ENCODE measurements at regions not wholly inside any gene's neighbourhood (a gene's known extent, or its start where the extent isn't known, plus 50 kb on each side); places are given as distances from the start of the nearest gene placed in this dataset.

- peaks cover 42% of the 10 kb centered on the region for H3K27me3 Mint-ChIP-seq
- Histone ChIP-seq H3K9me3 (ENCODE audit: control insufficient read depth in 1 of 2, insufficient read depth in 1 of 2, low read length in 2 of 2) (peaks cover 8 to 23% of the 10 kb centered on the region in 2 experiments), H3K4me1 (ENCODE audit: insufficient read depth, low read length) (no peaks in the 10 kb centered on the region), H3K4me3 (ENCODE audit: low read length) (no peak overlapping the region), H3K27me3 (ENCODE audit: control insufficient read depth in 1 of 2, insufficient read depth in 2 of 2, low read length in 2 of 2) (peaks cover 6 to 8% of the 10 kb centered on the region in 2 experiments), H3K36me3 (ENCODE audit: insufficient read depth, low read length) (no peaks in the 10 kb centered on the region), H3K27ac (ENCODE audit: low read depth in 1 of 2, low read length in 2 of 2) (no peak overlapping the region)
- POLR2A ChIA-PET = no interaction called here
- no peak for ATAC-seq (ENCODE audit: poor library complexity)
- H3K9me3 Mint-ChIP-seq = peaks cover 11% of the 10 kb centered on the region
- no peaks in the 10 kb centered on the region for H3K4me1 Mint-ChIP-seq (ENCODE audit: low read depth)
- intact Hi-C loops (cut with DNase I, micrococcal nuclease) = no loop called here
- DNase-seq = no peak
- H3K27ac Mint-ChIP-seq = no peak overlapping the region
- CTCF ChIA-PET = no interaction called here
- no peak overlapping the region for H3K4me3 Mint-ChIP-seq
- no peaks in the 10 kb centered on the region for H3K36me3 Mint-ChIP-seq (ENCODE audit: low read depth)
- TF ChIP-seq CTCF (IDR thresholded peaks at IDR 0.05) = no peak
Observed at GRCh38 chr10:25094590-25094989, 78.2 kb downstream of the THNSL1 start.

- no peaks in the 10 kb centered on the region for H3K4me1 Mint-ChIP-seq (ENCODE audit: low read depth)
- no peak overlapping the region for H3K27ac Mint-ChIP-seq
- Histone ChIP-seq H3K9me3 (ENCODE audit: control insufficient read depth in 1 of 2, insufficient read depth in 1 of 2, low read length in 2 of 2) (peaks cover 8 to 23% of the 10 kb centered on the region in 2 experiments), H3K4me3 (ENCODE audit: low read length) (no peak overlapping the region), H3K27ac (ENCODE audit: low read depth in 1 of 2, low read length in 2 of 2) (no peak overlapping the region), H3K36me3 (ENCODE audit: insufficient read depth, low read length) (no peaks in the 10 kb centered on the region), H3K4me1 (ENCODE audit: insufficient read depth, low read length) (no peaks in the 10 kb centered on the region), H3K27me3 (ENCODE audit: control insufficient read depth in 1 of 2, insufficient read depth in 2 of 2, low read length in 2 of 2) (peaks cover 5 to 8% of the 10 kb centered on the region in 2 experiments)
- CTCF ChIA-PET = no interaction called here
- POLR2A ChIA-PET = no interaction called here
- no peak for ATAC-seq (ENCODE audit: poor library complexity)
- intact Hi-C loops (cut with DNase I, micrococcal nuclease) = no loop called here
- peaks cover 11% of the 10 kb centered on the region for H3K9me3 Mint-ChIP-seq
- peaks cover 54% of the 10 kb centered on the region for H3K27me3 Mint-ChIP-seq
- H3K36me3 Mint-ChIP-seq (ENCODE audit: low read depth) = no peaks in the 10 kb centered on the region
- no peak for DNase-seq
- no peak overlapping the region for H3K4me3 Mint-ChIP-seq
- TF ChIP-seq CTCF (IDR thresholded peaks at IDR 0.05) = no peak
Observed at GRCh38 chr10:25097669-25098411, 77.0 kb upstream of the GPR158 start.

GRCh38 chr10:25100141-25100540 lies 74.7 kb upstream of the GPR158 start:
- no peak for DNase-seq
- Histone ChIP-seq H3K9me3 (ENCODE audit: control insufficient read depth in 1 of 2, insufficient read depth in 1 of 2, low read length in 2 of 2) (peaks cover 2 to 7% of the 10 kb centered on the region in 2 experiments), H3K27ac (ENCODE audit: low read depth in 1 of 2, low read length in 2 of 2) (no peak overlapping the region), H3K4me1 (ENCODE audit: insufficient read depth, low read length) (no peaks in the 10 kb centered on the region), H3K4me3 (ENCODE audit: low read length) (no peak overlapping the region), H3K36me3 (ENCODE audit: insufficient read depth, low read length) (no peaks in the 10 kb centered on the region), H3K27me3 (ENCODE audit: control insufficient read depth in 1 of 2, insufficient read depth in 2 of 2, low read length in 2 of 2) (peaks cover 0 to 13% of the 10 kb centered on the region in 2 experiments)
- intact Hi-C loops (cut with DNase I, micrococcal nuclease) = no loop called here
- H3K27ac Mint-ChIP-seq = no peak overlapping the region
- no peaks in the 10 kb centered on the region for H3K36me3 Mint-ChIP-seq (ENCODE audit: low read depth)
- no peaks in the 10 kb centered on the region for H3K9me3 Mint-ChIP-seq
- ChIA-PET POLR2A (no interaction called here), CTCF (no interaction called here)
- H3K4me1 Mint-ChIP-seq (ENCODE audit: low read depth) = no peaks in the 10 kb centered on the region
- TF ChIP-seq CTCF (IDR thresholded peaks at IDR 0.05) = no peak
- no peak for ATAC-seq (ENCODE audit: poor library complexity)
- no peak overlapping the region for H3K4me3 Mint-ChIP-seq
- H3K27me3 Mint-ChIP-seq = peaks cover 42% of the 10 kb centered on the region
